NCI-H1105 treated with DMSO at 0.1 percent for 48 hours (cell line): ENCODE measurements at regions not wholly inside any gene's neighbourhood (a gene's known extent, or its start where the extent isn't known, plus 50 kb on each side); places are given as distances from the start of the nearest gene placed in this dataset.
A peak's percentile ranks its signal among the peaks of the same experiment; 100 is the strongest.

Source experiments
- DNase-seq: peaks from one replicate; lab custom pipeline; 2025; lab: John Stamatoyannopoulos, UW

- no peak for DNase-seq
Measured at GRCh38 chr20:6492271-6493055, 275.0 kb upstream of the BMP2 start.

DNA sequence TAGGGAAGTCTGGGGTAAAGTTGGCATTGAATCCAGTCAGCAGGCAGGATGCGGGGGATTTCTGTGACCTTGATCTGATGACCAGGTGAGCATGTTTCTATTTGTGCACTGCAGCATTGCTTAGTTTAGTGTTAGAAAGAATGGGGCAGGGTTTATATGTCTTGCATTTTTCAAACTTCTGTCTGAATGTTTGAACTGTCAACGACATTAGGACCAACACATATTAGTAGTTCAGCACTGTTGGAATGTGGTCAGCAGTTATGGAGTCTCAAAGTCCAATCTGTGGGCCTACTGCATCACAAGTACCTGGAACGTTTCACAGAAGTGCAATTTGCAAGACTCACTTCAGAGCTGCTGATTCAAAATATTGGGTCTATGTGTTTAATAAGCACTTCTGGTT, 276.6 kb upstream of the BMP2 start:
- no peak for DNase-seq

DNA sequence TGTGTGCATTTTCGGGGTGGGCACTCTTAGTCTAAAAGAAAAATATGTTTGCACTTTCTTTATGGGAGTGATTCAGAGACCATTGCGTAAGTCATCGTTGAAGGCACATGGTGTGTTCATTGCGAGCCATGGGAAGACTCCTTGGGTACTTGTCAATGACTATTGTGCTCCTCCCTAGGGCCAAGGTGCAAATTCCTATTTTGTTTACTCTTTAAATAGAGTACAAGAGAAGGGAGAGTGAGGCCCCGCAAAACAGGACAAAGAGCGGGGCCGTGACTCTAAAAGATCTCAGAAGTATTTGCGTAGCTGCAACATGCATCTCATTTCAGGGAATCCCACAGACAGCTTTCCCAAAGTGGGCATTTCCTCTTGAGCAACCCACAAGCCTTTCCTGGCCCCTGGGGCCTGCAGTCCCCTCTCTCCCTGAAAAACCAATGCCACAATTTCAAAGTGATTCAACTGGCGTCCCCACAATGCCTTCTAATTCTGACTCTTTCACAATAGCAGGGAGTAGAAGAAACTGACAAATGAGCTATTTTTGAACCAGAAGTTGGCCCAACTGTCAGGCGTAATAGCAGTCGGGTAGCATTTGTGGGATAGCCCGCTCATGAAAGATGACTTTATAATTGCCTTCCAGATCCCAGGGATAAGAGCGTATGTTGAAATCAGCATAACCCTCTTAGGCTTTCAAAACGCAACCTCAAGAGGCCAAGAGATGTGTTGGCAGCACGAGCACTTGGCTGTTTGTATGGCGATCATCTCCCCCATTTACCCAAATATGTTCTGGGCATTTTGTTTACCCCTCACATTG, 277.9 kb upstream of the BMP2 start:
- peak; percentile 95 for DNase-seq

- DNase-seq = no peak
Measured at GRCh38 chr20:6485351-6485750, 282.1 kb upstream of the BMP2 start.

DNA sequence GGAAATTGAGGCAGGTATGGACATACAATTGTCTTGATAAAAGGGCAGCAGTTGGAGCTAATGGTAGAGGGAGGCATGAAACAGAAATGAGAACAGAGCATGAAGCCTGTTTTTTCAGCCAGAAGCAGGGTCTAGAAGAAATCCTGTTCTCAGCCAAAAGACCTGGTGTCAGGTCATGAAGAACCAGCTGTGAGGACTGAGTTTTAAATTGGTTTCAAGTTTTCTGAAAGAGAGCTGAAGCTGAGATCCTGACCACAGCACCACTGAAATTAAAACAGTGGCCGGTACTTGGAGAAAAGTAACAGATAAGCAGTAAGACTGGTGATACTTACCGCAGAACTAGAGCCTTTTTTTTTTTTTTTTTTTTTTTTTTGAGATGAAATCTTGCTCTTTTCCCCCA, 283.8 kb upstream of the BMP2 start:
- DNase-seq = no peak

- DNase-seq = no peak
Measured at GRCh38 chr20:6482486-6482885, 285.0 kb upstream of the BMP2 start.

GRCh38 chr20:6480328-6481200, 286.9 kb upstream of the BMP2 start:
- DNase-seq = peak; percentile 78

GRCh38 chr20:6473197-6473596, 294.3 kb upstream of the BMP2 start:
- DNase-seq = no peak

DNA sequence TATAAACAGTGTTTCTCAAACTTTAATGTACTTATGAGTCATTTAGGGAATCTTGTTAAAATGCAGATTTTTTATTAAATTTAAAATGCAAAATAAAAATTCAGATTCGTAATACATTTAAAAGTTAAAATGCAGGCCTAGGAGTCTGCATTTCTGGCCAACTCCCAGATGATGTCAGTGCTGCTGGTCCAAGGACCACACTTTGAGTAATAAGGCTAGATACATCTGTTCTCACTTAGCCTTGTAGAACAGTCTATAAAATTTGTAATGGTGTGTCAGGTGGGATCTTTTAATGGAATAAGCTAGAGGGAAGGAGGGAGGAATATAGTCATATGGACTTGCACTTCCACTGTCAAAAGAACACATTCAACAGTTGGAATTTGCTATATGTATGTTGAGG, 295.6 kb upstream of the BMP2 start:
- DNase-seq = no peak

DNA sequence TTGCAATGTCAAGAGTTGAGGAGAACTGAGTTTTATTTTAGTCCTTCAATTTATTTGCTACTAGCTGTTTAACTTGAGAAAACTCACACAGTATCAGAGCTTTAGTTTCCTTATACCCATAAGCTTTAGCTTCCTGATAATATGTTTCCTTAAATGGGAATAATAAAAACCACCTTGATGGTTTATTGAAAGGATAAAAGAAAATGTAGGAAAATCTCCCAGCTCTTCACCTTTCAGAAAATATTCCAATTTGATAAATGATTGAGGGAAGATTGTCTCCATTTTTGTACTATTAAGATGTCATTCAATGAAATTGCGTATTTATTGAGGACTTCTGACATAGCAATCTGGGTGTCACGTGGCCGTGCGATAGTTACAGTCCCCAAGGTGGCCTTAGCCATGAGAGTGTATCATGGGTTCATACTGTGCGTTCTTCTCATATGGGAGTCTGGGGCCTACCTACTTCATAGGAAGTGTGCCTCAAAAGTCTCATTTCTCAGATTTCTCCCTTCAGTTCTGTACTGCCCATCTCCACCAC, 296.3 kb upstream of the BMP2 start:
- DNase-seq = no peak

DNA sequence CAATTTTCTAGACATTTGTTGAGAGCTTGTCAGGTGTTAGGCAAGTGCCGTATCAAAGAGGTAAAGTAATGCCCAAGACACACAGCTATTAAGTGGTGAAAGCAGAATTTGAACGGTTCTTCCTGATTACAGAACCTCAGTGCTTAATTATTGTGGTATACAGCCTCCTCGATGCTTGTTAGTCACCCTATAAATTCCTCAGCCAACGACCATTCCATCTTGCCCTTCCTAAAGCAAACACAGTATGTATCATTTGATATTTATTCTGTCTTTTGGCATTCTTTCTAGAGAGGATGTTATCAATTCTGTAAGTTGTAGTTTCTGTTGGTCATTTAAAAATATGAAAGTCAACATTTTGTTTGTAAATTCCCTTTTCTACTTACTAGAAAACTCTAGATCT, 297.8 kb upstream of the BMP2 start:
- no peak for DNase-seq

- no peak for DNase-seq
Measured at GRCh38 chr20:6468423-6469116, 298.9 kb upstream of the BMP2 start.

- DNase-seq = no peak
Measured at GRCh38 chr20:6467562-6467961, 299.9 kb upstream of the BMP2 start.

- DNase-seq = no peak
Measured at GRCh38 chr20:6466075-6466810, 301.2 kb upstream of the BMP2 start.

GRCh38 chr20:6450841-6451240, 316.6 kb upstream of the BMP2 start:
- no peak for DNase-seq

GRCh38 chr20:6440443-6440799, 317.6 kb upstream of the FERMT1 start:
- DNase-seq = no peak

GRCh38 chr20:6439737-6440442, 317.1 kb upstream of the FERMT1 start:
- no peak for DNase-seq

GRCh38 chr20:6434131-6434530, 311.3 kb upstream of the FERMT1 start:
- DNase-seq = no peak

- no peak for DNase-seq
Measured at GRCh38 chr20:6430381-6430780, 307.6 kb upstream of the FERMT1 start.

GRCh38 chr20:6426287-6426891, 303.6 kb upstream of the FERMT1 start:
- DNase-seq = no peak
